BE2C (cell line): ENCODE measurements at regions not wholly inside any gene's neighbourhood (a gene's known extent, or its start where the extent isn't known, plus 50 kb on each side); places are given as distances from the start of the nearest gene placed in this dataset.

Experiments used
- DNase-seq: peaks from one replicate; pipeline ENCODE4 v3.0.0-alpha.2; 2020
- H3K27me3 ChIP-seq: fragments of 250-450 bp; sonication (Bioruptor Pico); 2 replicates; pipeline ENCODE4 v1.5.1; 2020; ENCODE audit warnings: mild to moderate bottlenecking
- H3K36me3 ChIP-seq: fragments of 250-450 bp; sonication (Bioruptor Pico); 2 replicates; pipeline ENCODE4 v1.5.1; 2020; ENCODE audit warnings: mild to moderate bottlenecking
- H3K4me1 ChIP-seq: fragments of 250-450 bp; sonication (Bioruptor Pico); 2 replicates; pipeline ENCODE4 v1.5.1; 2020
- H3K4me3 ChIP-seq: 2 replicates; pipeline ENCODE4 v1.5.1; 2011; ENCODE audit warnings: low read depth, low read length
- H3K9me3 ChIP-seq: fragments of 250-450 bp; sonication (Bioruptor Pico); 2 replicates; pipeline ENCODE4 v1.5.1; 2020
- CTCF ChIP-seq: IDR thresholded peaks from 2 replicates; pipeline ENCODE4 v1.5.1; 2012; ENCODE audit warnings: mild to moderate bottlenecking, low read depth, low read length

DNA sequence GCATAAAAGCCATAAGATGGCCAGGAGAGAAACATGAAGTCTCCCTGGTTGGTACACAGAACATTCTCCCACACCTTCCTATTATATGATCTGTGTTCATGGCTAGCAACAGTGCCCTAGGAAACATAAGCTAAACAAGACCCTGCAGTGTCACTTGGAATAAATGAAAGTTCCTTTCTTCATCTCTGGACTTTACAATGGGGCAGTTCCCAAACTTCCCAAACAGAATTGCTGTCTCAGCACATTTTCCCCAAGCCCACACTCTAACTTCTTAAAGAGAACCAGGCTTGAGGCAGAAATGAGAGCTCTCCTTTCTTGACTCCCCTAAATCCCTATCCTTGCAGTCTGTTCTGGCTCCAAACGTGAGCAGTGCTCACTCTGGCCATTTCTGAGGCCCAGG is 173.2 kb upstream of the CREB1 start:
- Histone ChIP-seq H3K27me3 (no peaks in the 10 kb centered on the region), H3K4me3 (no peak overlapping the region), H3K9me3 (no peaks in the 10 kb centered on the region), H3K36me3 (no peaks in the 10 kb centered on the region), H3K4me1 (no peaks in the 10 kb centered on the region)
- DNase-seq, result no peak
- TF ChIP-seq CTCF, result no peak

- Histone ChIP-seq H3K36me3 (no peaks in the 10 kb centered on the region), H3K9me3 (no peaks in the 10 kb centered on the region), H3K4me1 (no peaks in the 10 kb centered on the region), H3K4me3 (no peak overlapping the region), H3K27me3 (no peaks in the 10 kb centered on the region)
- DNase-seq, result no peak
- no peak for TF ChIP-seq CTCF
Measured at GRCh38 chr2:207357216-207357615, 172.5 kb upstream of the CREB1 start.

- no peaks in the 10 kb centered on the region for H3K36me3 ChIP-seq
- no peaks in the 10 kb centered on the region for H3K27me3 ChIP-seq
- peaks cover 4% of the 10 kb centered on the region; the same call in 1 of the 2 replicates for H3K4me1 ChIP-seq
- no peak for DNase-seq
- no peaks in the 10 kb centered on the region; the same call in 1 of the 2 replicates for H3K9me3 ChIP-seq
- TF ChIP-seq CTCF, result no peak
- H3K4me3 ChIP-seq, result no peak overlapping the region
Measured at GRCh38 chr2:207362716-207363115, 167.0 kb upstream of the CREB1 start.

DNA sequence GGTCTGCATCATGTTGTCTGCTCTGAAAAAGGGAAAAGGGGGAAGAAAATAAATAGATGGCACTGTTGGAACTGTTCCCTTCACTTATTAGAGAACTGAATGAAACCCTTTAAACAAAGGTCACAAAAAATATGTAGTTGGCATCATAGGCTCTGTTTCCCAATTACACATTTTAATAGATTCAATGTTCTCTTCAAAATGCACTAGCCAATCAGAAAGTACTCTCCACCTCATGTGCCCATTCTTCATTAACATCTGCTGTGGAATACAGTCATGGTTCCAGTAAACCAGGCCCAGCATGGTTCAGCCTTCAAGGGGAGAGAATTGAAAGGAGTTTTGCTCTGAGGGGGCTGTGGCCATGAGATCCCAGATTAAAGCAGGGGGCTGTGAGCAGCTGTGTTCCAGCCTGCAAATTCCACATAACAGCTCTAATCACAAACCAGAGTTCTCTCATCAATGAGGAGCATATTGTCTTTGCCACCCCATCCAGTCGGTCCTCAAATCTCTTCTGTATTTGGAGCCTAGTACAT is 165.9 kb upstream of the CREB1 start:
- Histone ChIP-seq H3K4me1 (peaks cover 4% of the 10 kb centered on the region; the same call in 1 of the 2 replicates), H3K4me3 (no peak overlapping the region), H3K27me3 (no peaks in the 10 kb centered on the region), H3K9me3 (no peaks in the 10 kb centered on the region; the same call in 1 of the 2 replicates), H3K36me3 (no peaks in the 10 kb centered on the region)
- DNase-seq, result no peak
- TF ChIP-seq CTCF, result no peak

- no peaks in the 10 kb centered on the region for H3K36me3 ChIP-seq
- peaks cover 8% of the 10 kb centered on the region for H3K4me1 ChIP-seq
- H3K9me3 ChIP-seq, result no peaks in the 10 kb centered on the region; the same call in 1 of the 2 replicates
- no peak overlapping the region for H3K4me3 ChIP-seq
- no peaks in the 10 kb centered on the region for H3K27me3 ChIP-seq
- no peak for DNase-seq
- TF ChIP-seq CTCF, result no peak
Measured at GRCh38 chr2:207370646-207371045, 159.1 kb upstream of the CREB1 start.

DNA sequence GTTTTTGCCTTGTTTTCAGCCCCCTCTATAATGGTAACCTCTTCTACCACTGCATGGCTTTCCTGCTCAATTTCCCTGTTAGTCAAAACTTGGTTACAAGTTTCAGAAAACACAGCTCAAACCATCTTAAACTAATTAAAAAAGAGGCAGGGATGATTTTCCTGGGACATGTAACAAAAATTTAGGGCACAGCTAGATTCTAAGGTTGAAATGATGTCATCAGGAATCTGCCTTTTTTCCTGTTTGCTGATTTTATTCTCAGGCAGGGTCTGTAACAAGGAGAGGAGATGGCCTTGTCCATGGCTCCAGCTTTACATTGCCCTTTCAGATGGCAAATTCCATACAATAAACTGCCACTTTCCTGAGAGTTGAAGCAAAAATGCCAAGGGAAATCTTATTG is 157.9 kb upstream of the CREB1 start:
- H3K4me3 ChIP-seq, result no peak overlapping the region
- no peak for TF ChIP-seq CTCF

More for the DNA sequence above, 157.9 kb upstream of the CREB1 start:
- DNase-seq, result no peak
- no peaks in the 10 kb centered on the region; the same call in 1 of the 2 replicates for H3K9me3 ChIP-seq
- H3K36me3 ChIP-seq, result no peaks in the 10 kb centered on the region
- no peaks in the 10 kb centered on the region for H3K27me3 ChIP-seq
- peaks cover 5% of the 10 kb centered on the region; the same call in 1 of the 2 replicates for H3K4me1 ChIP-seq
